ENCODE measurements at regions not wholly inside any gene's neighbourhood (a gene's known extent, or its start where the extent isn't known, plus 50 kb on each side); places are given as distances from the start of the nearest gene placed in this dataset.

- H3K9me3 ChIP-seq: no peaks in the 10 kb centered on the region
- DNase-seq (no peak), ATAC-seq (peak; percentile 69 to 71)
- no peaks in the 10 kb centered on the region for H3K27me3 ChIP-seq (ENCODE audit: low read depth)
- no peak overlapping the region for H3K4me3 ChIP-seq
- intact Hi-C loops (cut with DNase I): no loop called here
- no peak overlapping the region for H3K27ac ChIP-seq
- no peaks in the 10 kb centered on the region for H3K36me3 ChIP-seq
- TF ChIP-seq CTCF (IDR thresholded peaks at IDR 0.05): no peak
- H3K4me1 ChIP-seq: no peaks in the 10 kb centered on the region
Measured at GRCh38 chr6:142676027-142676443, 268.9 kb downstream of the HIVEP2 start.

- Histone ChIP-seq H3K9me3 (no peaks in the 10 kb centered on the region), H3K36me3 (no peaks in the 10 kb centered on the region), H3K27me3 (ENCODE audit: low read depth) (no peaks in the 10 kb centered on the region), H3K27ac (no peak overlapping the region), H3K4me1 (no peaks in the 10 kb centered on the region), H3K4me3 (no peak overlapping the region)
- TF ChIP-seq CTCF (IDR thresholded peaks at IDR 0.05): no peak
- intact Hi-C loops (cut with DNase I): no loop called here
- ATAC-seq (no peak), DNase-seq (no peak)
Measured at GRCh38 chr6:142676647-142677192, 268.3 kb downstream of the HIVEP2 start.

GRCh38 chr6:142679907-142680700, 264.9 kb downstream of the HIVEP2 start:
- H3K36me3 ChIP-seq: no peaks in the 10 kb centered on the region
- no peaks in the 10 kb centered on the region for H3K4me1 ChIP-seq
- DNase-seq (no peak), ATAC-seq (no peak)
- no peak overlapping the region for H3K27ac ChIP-seq
- H3K4me3 ChIP-seq: no peak overlapping the region
- no peaks in the 10 kb centered on the region for H3K9me3 ChIP-seq
- TF ChIP-seq CTCF (IDR thresholded peaks at IDR 0.05): no peak
- intact Hi-C loops (cut with DNase I): no loop called here
- H3K27me3 ChIP-seq (ENCODE audit: low read depth): no peaks in the 10 kb centered on the region

GRCh38 chr6:142681099-142681498, 263.9 kb downstream of the HIVEP2 start:
- no peaks in the 10 kb centered on the region for H3K27me3 ChIP-seq (ENCODE audit: low read depth)
- TF ChIP-seq CTCF (IDR thresholded peaks at IDR 0.05): no peak
- no peak overlapping the region for H3K4me3 ChIP-seq
- DNase-seq (no peak), ATAC-seq (no peak)
- H3K4me1 ChIP-seq: no peaks in the 10 kb centered on the region
- no peaks in the 10 kb centered on the region for H3K36me3 ChIP-seq
- H3K9me3 ChIP-seq: no peaks in the 10 kb centered on the region
- intact Hi-C loops (cut with DNase I): no loop called here
- no peak overlapping the region for H3K27ac ChIP-seq

GRCh38 chr6:142682985-142683384, 262.0 kb downstream of the HIVEP2 start:
- DNase-seq (no peak), ATAC-seq (no peak)
- no peak overlapping the region for H3K27ac ChIP-seq
- intact Hi-C loops (cut with DNase I): no loop called here
- no peaks in the 10 kb centered on the region for H3K36me3 ChIP-seq
- H3K9me3 ChIP-seq: no peaks in the 10 kb centered on the region
- no peak for TF ChIP-seq CTCF (IDR thresholded peaks at IDR 0.05)
- no peaks in the 10 kb centered on the region for H3K27me3 ChIP-seq (ENCODE audit: low read depth)
- no peak overlapping the region for H3K4me3 ChIP-seq
- H3K4me1 ChIP-seq: no peaks in the 10 kb centered on the region

Data from lower lobe of right lung (tissue), 2 donors.